ENCODE measurements at regions not wholly inside any gene's neighbourhood (a gene's known extent, or its start where the extent isn't known, plus 50 kb on each side); places are given as distances from the start of the nearest gene placed in this dataset.

- in situ Hi-C loops (cut with HindIII; ENCODE audit: extremely low pct_ligation_motif_present, low pct_unique_long_range_greater_than_20kb) = no loop called here
- TF ChIP-seq HOMEZ (CRISPR knock-in tag; IDR thresholded peaks at IDR 0.05; ENCODE audit: low read depth) (no peak), THAP9 (CRISPR knock-in tag; IDR thresholded peaks at IDR 0.05; ENCODE audit: borderline replicate concordance) (no peak), PCBP2 (optimal IDR thresholded peaks at IDR 0.05; ENCODE audit: low read depth, low read length, poor library complexity, severe bottlenecking) (no peak), THRA (CRISPR knock-in tag; IDR thresholded peaks at IDR 0.05; ENCODE audit: borderline replicate concordance) (no peak), GRHL1 (CRISPR knock-in tag; conservative IDR thresholded peaks at IDR 0.05) (no peak), ZNF883 (CRISPR knock-in tag; IDR thresholded peaks at IDR 0.05; ENCODE audit: not compliant biosample characterization) (no peak), CBX5 (CRISPR knock-in tag; IDR thresholded peaks at IDR 0.05; ENCODE audit: borderline replicate concordance) (no peak), NFRKB (IDR thresholded peaks at IDR 0.05) (no peak), ZNF280B (CRISPR knock-in tag; IDR thresholded peaks at IDR 0.05; ENCODE audit: borderline replicate concordance) (no peak), TERF1 (CRISPR knock-in tag; IDR thresholded peaks at IDR 0.05) (no peak)
Measured at GRCh38 chr2:236795169-236795860, 225.7 kb downstream of the ACKR3 start.

More at GRCh38 chr2:236795169-236795860, 225.7 kb downstream of the ACKR3 start:
- CTCF ChIA-PET (ENCODE audit: low intra/inter-chr PET ratio, low total read pairs) = no interaction called here
- Histone ChIP-seq H3K27ac (ENCODE audit: extremely low read length, insufficient read depth, low read length) (no peak overlapping the region), H3K27me3 (ENCODE audit: control insufficient read depth in 1 of 2, insufficient read depth in 2 of 2, low read length in 2 of 2) (peaks cover 0 to 3% of the 10 kb centered on the region in 2 experiments; a peak in 1 of 5 replicates), H4K20me1 (ENCODE audit: insufficient read depth, low read length) (no peaks in the 10 kb centered on the region), H2AFZ (ENCODE audit: low read length) (no peak overlapping the region), H3K36me3 (replicated peaks in 1 of 2; ENCODE audit: control insufficient read depth in 1 of 2, insufficient read depth in 2 of 2, low read length in 2 of 2) (no peaks in the 10 kb centered on the region), H3K79me2 (ENCODE audit: insufficient read depth, low read length) (no peaks in the 10 kb centered on the region), H3K4me1 (ENCODE audit: insufficient read depth, low read length) (no peaks in the 10 kb centered on the region), H3K4me2 (ENCODE audit: low read depth, low read length) (no peak overlapping the region), H3K9me3 (ENCODE audit: low read length) (no peaks in the 10 kb centered on the region), H3K4me3 (replicated peaks in 1 of 3; ENCODE audit: insufficient read depth in 1 of 3, low read depth in 2 of 3, low read length in 3 of 3) (no peak overlapping the region), H3K9ac (ENCODE audit: insufficient read depth, low read depth, low read length) (no peak overlapping the region)
- DNase-seq (ENCODE audit: low spot score) (no peak), ATAC-seq (no peak), FAIRE-seq (no peak)
- intact Hi-C loops (cut with micrococcal nuclease; ENCODE audit: unreplicated experiment) = no loop called here
- BruUV-seq (replicated peaks) = no TSS peak
- WGBS (ENCODE audit: low lambda C conversion rate) = 46% methylated on average over 11 of the region's 11 CpGs
- POLR2A ChIA-PET = no interaction called here

Data from HepG2 (cell line).